Epithelial cell of esophagus (primary cell): ENCODE measurements at regions not wholly inside any gene's neighbourhood (a gene's known extent, or its start where the extent isn't known, plus 50 kb on each side); places are given as distances from the start of the nearest gene placed in this dataset.

Experiments used
- DNase-seq: peaks from one replicate; pipeline ENCODE4 v3.0.0; 2010; ENCODE audit warnings: low read depth
- H3K4me3 ChIP-seq: 2 replicates; pipeline ENCODE4 v1.5.1; 2011; ENCODE audit warnings: mild to moderate bottlenecking, low read length, control low read depth
- CTCF ChIP-seq: IDR thresholded peaks from 2 replicates; pipeline ENCODE4 v1.5.1; 2011; ENCODE audit warnings: low read depth, mild to moderate bottlenecking, low read length, control low read depth, inconsistent platforms; ENCODE audit not compliant: insufficient read depth; ENCODE audit errors: missing control alignments

DNA sequence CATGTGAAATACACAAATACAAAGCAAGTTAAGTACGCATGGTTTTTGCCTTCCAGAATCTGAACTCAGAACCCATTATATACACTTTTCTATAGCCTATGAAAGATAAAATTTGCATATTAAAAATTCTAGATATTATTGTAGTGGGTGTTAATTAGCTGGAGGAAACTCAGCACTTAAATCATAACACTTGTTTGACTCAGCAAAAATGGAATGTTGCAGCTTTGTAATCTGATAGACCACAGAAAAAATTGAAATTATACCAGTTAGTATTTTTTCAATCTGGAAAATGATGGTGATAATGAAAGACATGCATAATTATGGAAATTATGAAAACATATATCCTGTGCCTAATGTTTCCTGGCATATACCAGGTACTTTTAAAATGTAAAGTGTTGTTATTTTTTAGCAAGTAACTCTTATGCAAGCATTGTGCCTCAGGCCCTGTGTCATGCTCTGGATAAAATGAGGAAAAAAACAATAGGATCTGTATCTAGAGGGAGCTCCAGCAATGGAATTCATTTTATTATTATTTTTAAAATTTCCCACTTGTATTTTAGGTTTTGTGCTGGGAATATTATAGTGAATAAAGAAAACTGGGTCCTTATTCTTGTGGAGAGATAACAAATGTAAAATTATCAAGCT is 490.4 kb upstream of the SEMA3A start:
- no peak overlapping the region for H3K4me3 ChIP-seq
- DNase-seq = peak; percentile 47
- TF ChIP-seq CTCF = no peak

DNA sequence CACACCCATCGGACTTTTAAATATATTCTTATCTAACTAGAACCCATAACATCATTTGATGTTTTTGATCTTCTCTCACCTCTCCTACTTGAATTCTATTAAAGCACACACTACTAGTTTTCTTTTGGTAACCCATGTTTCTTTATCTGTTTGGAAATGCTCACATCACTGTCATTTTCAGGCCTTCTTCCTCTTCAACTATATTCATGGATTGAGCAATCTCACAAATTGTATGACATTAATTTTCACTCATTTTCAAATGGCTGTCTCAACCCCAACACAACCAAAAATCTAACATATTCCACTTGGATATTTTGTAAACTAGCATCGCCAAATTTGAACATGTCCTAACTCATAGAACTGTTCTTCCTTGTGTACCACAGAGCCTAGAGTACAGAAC is 488.0 kb upstream of the SEMA3A start:
- no peak overlapping the region for H3K4me3 ChIP-seq
- no peak for TF ChIP-seq CTCF
- DNase-seq = no peak

- no peak overlapping the region for H3K4me3 ChIP-seq
- no peak for DNase-seq
- no peak for TF ChIP-seq CTCF
Measured at GRCh38 chr7:84678841-84679240, 484.3 kb upstream of the SEMA3A start.

GRCh38 chr7:84677117-84677732 is 482.6 kb upstream of the SEMA3A start:
- TF ChIP-seq CTCF = no peak
- H3K4me3 ChIP-seq = no peak overlapping the region

DNA sequence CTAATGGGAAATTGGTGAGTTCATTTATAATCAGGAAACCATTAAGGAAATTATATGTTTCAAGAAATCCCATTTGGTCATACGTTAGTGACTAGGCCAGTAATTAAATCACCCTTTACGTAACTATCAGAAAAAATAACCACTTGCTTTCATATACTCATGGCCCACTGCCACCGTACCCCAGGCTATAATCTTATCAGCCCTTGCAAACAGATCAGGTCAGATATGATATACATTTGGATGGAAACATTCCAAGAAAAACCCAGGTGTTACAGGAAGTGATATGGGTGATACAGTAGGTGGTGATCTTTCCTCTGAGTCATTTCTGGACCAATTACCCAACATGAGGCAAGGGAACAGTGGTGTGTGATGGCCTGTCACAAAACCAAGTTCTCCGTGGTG is 481.0 kb upstream of the SEMA3A start:
- TF ChIP-seq CTCF = no peak
- H3K4me3 ChIP-seq = no peak overlapping the region
- peak; percentile 93 for DNase-seq

More at GRCh38 chr7:84677117-84677732, 482.6 kb upstream of the SEMA3A start:
- DNase-seq = peak; percentile 83

DNA sequence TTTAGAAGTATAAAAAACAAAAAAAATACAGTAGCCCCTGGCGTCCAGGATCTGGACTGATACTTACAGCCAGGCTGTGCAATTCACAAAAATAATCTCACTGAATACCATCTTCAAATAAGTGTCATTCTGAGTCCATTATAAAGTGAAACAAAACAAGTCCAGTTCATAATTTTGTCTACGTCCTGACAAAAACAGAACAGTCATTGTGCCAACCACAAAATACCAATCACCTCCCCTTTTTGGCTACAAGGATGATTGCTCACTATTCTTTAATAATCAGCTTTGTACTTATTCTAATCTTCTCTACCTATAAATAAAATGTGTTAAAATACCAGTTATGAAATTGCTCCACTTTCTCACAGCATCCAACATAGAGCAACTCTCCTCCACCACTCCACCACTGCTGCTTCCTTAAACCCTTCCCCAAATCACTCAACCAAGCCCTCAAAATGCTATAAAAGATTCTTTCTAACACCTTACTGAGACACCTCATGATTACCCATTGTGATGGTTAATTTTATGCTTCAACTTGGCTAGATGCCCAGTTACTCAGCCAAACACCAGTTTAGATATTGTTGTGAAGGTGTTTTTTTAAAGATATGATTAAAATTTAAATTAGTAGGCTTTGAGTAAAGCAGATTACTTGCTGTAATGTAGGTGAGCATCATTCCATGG is 479.8 kb upstream of the SEMA3A start:
- TF ChIP-seq CTCF = no peak
- DNase-seq = peak; percentile 83
- H3K4me3 ChIP-seq = no peak overlapping the region
